ENCODE measurements at regions not wholly inside any gene's neighbourhood (a gene's known extent, or its start where the extent isn't known, plus 50 kb on each side); places are given as distances from the start of the nearest gene placed in this dataset.

GRCh38 chr2:216563646-216564045 is 65.0 kb downstream of the RPL37A start:
- no peak overlapping the region for H3K27ac ChIP-seq
- TF ChIP-seq, protein P1, sequence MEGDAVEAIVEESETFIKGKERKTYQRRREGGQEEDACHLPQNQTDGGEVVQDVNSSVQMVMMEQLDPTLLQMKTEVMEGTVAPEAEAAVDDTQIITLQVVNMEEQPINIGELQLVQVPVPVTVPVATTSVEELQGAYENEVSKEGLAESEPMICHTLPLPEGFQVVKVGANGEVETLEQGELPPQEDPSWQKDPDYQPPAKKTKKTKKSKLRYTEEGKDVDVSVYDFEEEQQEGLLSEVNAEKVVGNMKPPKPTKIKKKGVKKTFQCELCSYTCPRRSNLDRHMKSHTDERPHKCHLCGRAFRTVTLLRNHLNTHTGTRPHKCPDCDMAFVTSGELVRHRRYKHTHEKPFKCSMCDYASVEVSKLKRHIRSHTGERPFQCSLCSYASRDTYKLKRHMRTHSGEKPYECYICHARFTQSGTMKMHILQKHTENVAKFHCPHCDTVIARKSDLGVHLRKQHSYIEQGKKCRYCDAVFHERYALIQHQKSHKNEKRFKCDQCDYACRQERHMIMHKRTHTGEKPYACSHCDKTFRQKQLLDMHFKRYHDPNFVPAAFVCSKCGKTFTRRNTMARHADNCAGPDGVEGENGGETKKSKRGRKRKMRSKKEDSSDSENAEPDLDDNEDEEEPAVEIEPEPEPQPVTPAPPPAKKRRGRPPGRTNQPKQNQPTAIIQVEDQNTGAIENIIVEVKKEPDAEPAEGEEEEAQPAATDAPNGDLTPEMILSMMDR (IDR thresholded peaks at IDR 0.05) = no peak
- TF ChIP-seq EP300 (IDR thresholded peaks at IDR 0.05) (no peak), POLR2A (IDR thresholded peaks at IDR 0.05) (no peak)
- no peak overlapping the region for H3K4me3 ChIP-seq
- H3K36me3 ChIP-seq = no peaks in the 10 kb centered on the region
- no peak for DNase-seq (ENCODE audit: low spot score in 2 of 2)
- H3K9me3 ChIP-seq = no peaks in the 10 kb centered on the region
- WGBS, 2 donors = 49 to 53% methylated on average over 7 of the region's 7 CpGs
- H3K27me3 ChIP-seq = no peaks in the 10 kb centered on the region
- H3K4me1 ChIP-seq = peaks cover 0 to 35% (median 0%) of the 10 kb centered on the region in 4 donors

GRCh38 chr2:216564611-216565010 is 66.0 kb downstream of the RPL37A start:
- H3K36me3 ChIP-seq = no peaks in the 10 kb centered on the region
- no peaks in the 10 kb centered on the region for H3K9me3 ChIP-seq
- no peaks in the 10 kb centered on the region for H3K27me3 ChIP-seq
- no peak overlapping the region for H3K27ac ChIP-seq
- H3K4me3 ChIP-seq = no peak overlapping the region
- WGBS, 2 donors = 78 to 83% methylated on average over 2 of the region's 2 CpGs
- DNase-seq (ENCODE audit: low spot score in 2 of 2) = no peak
- peaks cover 0 to 32% (median 0%) of the 10 kb centered on the region in 4 donors for H3K4me1 ChIP-seq
- TF ChIP-seq EP300 (IDR thresholded peaks at IDR 0.05) (no peak), POLR2A (IDR thresholded peaks at IDR 0.05) (no peak)
- TF ChIP-seq, protein P1 (IDR thresholded peaks at IDR 0.05) = no peak

DNA sequence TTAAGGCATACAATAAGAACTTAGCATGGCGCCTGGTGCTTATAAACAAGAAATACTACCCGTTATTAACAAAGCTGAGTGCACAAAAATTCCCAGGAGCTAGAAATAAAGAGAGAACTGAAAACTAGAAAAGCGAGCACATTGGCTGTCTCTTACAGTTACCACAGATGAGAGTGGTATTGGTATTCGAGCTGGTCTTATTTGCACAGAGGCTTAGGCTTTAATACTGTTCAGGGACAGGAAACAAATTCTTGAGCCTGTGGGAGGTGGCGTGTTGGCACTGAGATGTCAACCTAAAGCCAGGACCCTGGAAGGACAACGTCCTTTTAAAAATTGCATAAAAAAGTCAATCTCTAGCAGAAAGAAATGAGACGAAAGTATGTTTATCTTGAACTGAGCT is 67.3 kb upstream of the IGFBP2 start:
- H3K4me3 ChIP-seq = no peak overlapping the region
- DNase-seq (ENCODE audit: low spot score in 2 of 2) = no peak

GRCh38 chr2:216568576-216568975 is 64.6 kb upstream of the IGFBP2 start:
- H3K36me3 ChIP-seq = no peaks in the 10 kb centered on the region
- H3K4me3 ChIP-seq = no peak overlapping the region
- no peaks in the 10 kb centered on the region for H3K27me3 ChIP-seq
- H3K9me3 ChIP-seq = peaks cover 0 to 4% (median 0%) of the 10 kb centered on the region in 4 donors
- DNase-seq (ENCODE audit: low spot score in 2 of 2) = no peak
- TF ChIP-seq EP300 (IDR thresholded peaks at IDR 0.05) = no peak
- no peak for TF ChIP-seq POLR2A (IDR thresholded peaks at IDR 0.05)
- TF ChIP-seq, protein P1 (IDR thresholded peaks at IDR 0.05) = no peak
- WGBS, 2 donors = 51 to 56% methylated on average over 3 of the region's 3 CpGs
- peaks cover 0 to 18% (median 0%) of the 10 kb centered on the region in 4 donors for H3K4me1 ChIP-seq
- H3K27ac ChIP-seq = no peak overlapping the region

More for the DNA sequence above, 67.3 kb upstream of the IGFBP2 start:
- Histone ChIP-seq H3K36me3 (no peaks in the 10 kb centered on the region), H3K27ac (no peak overlapping the region), H3K4me1 (peaks cover 0 to 21% (median 0%) of the 10 kb centered on the region in 4 donors), H3K27me3 (no peaks in the 10 kb centered on the region), H3K9me3 (no peaks in the 10 kb centered on the region)
- no peak for TF ChIP-seq POLR2A (IDR thresholded peaks at IDR 0.05)
- no peak for TF ChIP-seq EP300 (IDR thresholded peaks at IDR 0.05)
- TF ChIP-seq, protein P1 (IDR thresholded peaks at IDR 0.05) = no peak
- 58 to 63% methylated on average over 7 of the region's 7 CpGs for WGBS, 2 donors

DNA sequence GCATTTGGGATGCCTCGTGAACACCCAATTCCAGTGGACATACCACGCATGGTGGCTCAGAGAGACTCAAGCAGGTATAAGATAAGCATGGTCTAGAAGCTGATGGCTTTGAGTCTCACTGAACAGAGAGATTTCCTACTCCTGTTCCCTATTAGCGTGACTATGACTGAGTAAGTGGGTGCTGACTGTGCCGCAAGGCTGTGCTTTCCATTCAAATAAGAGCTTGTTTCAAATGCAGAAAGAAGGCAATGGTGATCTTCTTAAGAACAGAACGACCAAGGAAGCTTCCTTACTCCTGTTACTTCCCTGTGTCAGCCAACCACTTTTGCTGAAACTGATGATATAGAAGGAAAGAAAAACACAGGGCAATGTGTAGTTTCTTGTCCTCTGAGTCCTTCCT is 63.5 kb upstream of the IGFBP2 start:
- Histone ChIP-seq H3K4me3 (no peak overlapping the region), H3K36me3 (no peaks in the 10 kb centered on the region), H3K27me3 (no peaks in the 10 kb centered on the region), H3K27ac (no peak overlapping the region), H3K4me1 (peaks cover 0 to 27% (median 0%) of the 10 kb centered on the region in 4 donors), H3K9me3 (peaks cover 0 to 4% (median 0%) of the 10 kb centered on the region in 4 donors)
- 81 to 85% methylated on average over 5 of the region's 5 CpGs for WGBS, 2 donors
- DNase-seq (ENCODE audit: low spot score in 2 of 2) = no peak
- TF ChIP-seq POLR2A (IDR thresholded peaks at IDR 0.05) (no peak), EP300 (IDR thresholded peaks at IDR 0.05) (no peak)
- TF ChIP-seq, protein P1 (IDR thresholded peaks at IDR 0.05) = no peak
